Osteoblast (primary cell): ENCODE measurements at regions not wholly inside any gene's neighbourhood (a gene's known extent, or its start where the extent isn't known, plus 50 kb on each side); places are given as distances from the start of the nearest gene placed in this dataset.

ENCODE experiments used
- DNase-seq: peaks from one replicate; pipeline ENCODE4 v3.0.0; 2011; ENCODE audit warnings: low spot score, mixed read lengths; ENCODE audit not compliant: insufficient read length; ENCODE audit errors: missing footprints
- H2AFZ ChIP-seq: 2 replicates; pipeline ENCODE4 v1.6.0; 2011; ENCODE audit warnings: mild to moderate bottlenecking, low read length
- H3K27ac ChIP-seq: 2 replicates; pipeline ENCODE4 v1.5.1; 2011; ENCODE audit warnings: mild to moderate bottlenecking, low read depth, low read length, moderate library complexity
- H3K27me3 ChIP-seq: 2 replicates; pipeline ENCODE4 v1.6.0; 2012; ENCODE audit warnings: mild to moderate bottlenecking, control low read depth, inconsistent platforms, low read length, moderate library complexity; ENCODE audit not compliant: insufficient read depth
- H3K36me3 ChIP-seq: 2 replicates; pipeline ENCODE4 v1.5.1; 2011; ENCODE audit warnings: mild to moderate bottlenecking, low read length, control low read depth, moderate library complexity; ENCODE audit not compliant: insufficient read depth
- H3K4me1 ChIP-seq: 2 replicates; pipeline ENCODE4 v1.5.1; 2011; ENCODE audit warnings: mild to moderate bottlenecking, low read length, control low read depth, moderate library complexity; ENCODE audit not compliant: insufficient read depth
- H3K4me2 ChIP-seq: 2 replicates; pipeline ENCODE4 v1.6.0; 2011; ENCODE audit warnings: mild to moderate bottlenecking, low read length; ENCODE audit not compliant: insufficient read depth
- H3K4me3 ChIP-seq: fragments of 200-600 bp; sonication (generic); 3 replicates; pipeline ENCODE4 v1.5.1; 2012; ENCODE audit warnings: mild to moderate bottlenecking, low read length, inconsistent platforms; ENCODE audit not compliant: insufficient read depth
- H3K79me2 ChIP-seq: 2 replicates; pipeline ENCODE4 v1.6.0; 2012; ENCODE audit warnings: mild to moderate bottlenecking, low read length, control low read depth, inconsistent platforms; ENCODE audit not compliant: insufficient read depth
- H3K9me3 ChIP-seq: 2 replicates; pipeline ENCODE4 v1.5.1; 2011; ENCODE audit warnings: low read depth, low read length, control low read depth
- H4K20me1 ChIP-seq: 2 replicates; pipeline ENCODE4 v1.6.0; 2012; ENCODE audit warnings: mild to moderate bottlenecking, low read length, control low read depth; ENCODE audit not compliant: insufficient read depth
- TF ChIP-seq, protein P1 (sequence below): IDR thresholded peaks from 2 replicates; pipeline ENCODE4 v1.5.1; 2011; ENCODE audit warnings: mild to moderate bottlenecking, low read depth, low read length, moderate library complexity; ENCODE audit errors: extremely low read depth

DNA sequence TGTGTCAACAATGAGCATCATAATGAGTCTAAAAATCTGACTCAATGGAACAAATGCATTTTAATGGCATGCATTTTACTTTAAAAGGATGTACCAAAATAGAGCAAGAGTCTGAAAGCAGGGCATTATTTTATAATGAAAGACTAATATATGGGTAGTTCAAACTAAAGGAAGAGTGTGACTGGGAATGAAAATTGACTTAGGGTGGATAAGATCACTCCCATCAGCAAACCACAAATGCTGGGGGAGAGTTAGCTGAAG lies 114.7 kb downstream of the SOX4 start:
- Histone ChIP-seq H2AFZ (no peak overlapping the region), H3K36me3 (no peaks in the 10 kb centered on the region), H3K4me1 (no peaks in the 10 kb centered on the region), H3K9me3 (no peaks in the 10 kb centered on the region), H3K4me2 (no peak overlapping the region), H3K79me2 (no peaks in the 10 kb centered on the region), H4K20me1 (no peaks in the 10 kb centered on the region), H3K27me3 (no peaks in the 10 kb centered on the region), H3K4me3 (no peak overlapping the region), H3K27ac (no peak overlapping the region)
- no peak for DNase-seq
- TF ChIP-seq, protein P1, sequence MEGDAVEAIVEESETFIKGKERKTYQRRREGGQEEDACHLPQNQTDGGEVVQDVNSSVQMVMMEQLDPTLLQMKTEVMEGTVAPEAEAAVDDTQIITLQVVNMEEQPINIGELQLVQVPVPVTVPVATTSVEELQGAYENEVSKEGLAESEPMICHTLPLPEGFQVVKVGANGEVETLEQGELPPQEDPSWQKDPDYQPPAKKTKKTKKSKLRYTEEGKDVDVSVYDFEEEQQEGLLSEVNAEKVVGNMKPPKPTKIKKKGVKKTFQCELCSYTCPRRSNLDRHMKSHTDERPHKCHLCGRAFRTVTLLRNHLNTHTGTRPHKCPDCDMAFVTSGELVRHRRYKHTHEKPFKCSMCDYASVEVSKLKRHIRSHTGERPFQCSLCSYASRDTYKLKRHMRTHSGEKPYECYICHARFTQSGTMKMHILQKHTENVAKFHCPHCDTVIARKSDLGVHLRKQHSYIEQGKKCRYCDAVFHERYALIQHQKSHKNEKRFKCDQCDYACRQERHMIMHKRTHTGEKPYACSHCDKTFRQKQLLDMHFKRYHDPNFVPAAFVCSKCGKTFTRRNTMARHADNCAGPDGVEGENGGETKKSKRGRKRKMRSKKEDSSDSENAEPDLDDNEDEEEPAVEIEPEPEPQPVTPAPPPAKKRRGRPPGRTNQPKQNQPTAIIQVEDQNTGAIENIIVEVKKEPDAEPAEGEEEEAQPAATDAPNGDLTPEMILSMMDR: no peak

GRCh38 chr6:21710216-21710615 lies 116.7 kb downstream of the SOX4 start:
- Histone ChIP-seq H3K27ac (no peak overlapping the region), H3K9me3 (no peaks in the 10 kb centered on the region), H3K4me1 (no peaks in the 10 kb centered on the region), H3K36me3 (no peaks in the 10 kb centered on the region), H3K79me2 (no peaks in the 10 kb centered on the region), H3K4me3 (no peak overlapping the region), H4K20me1 (no peaks in the 10 kb centered on the region), H3K27me3 (no peaks in the 10 kb centered on the region), H2AFZ (no peak overlapping the region), H3K4me2 (no peak overlapping the region)
- TF ChIP-seq, protein P1: no peak
- no peak for DNase-seq

- H3K79me2 ChIP-seq: no peaks in the 10 kb centered on the region
- H4K20me1 ChIP-seq: no peaks in the 10 kb centered on the region
These were observed 117.5 kb downstream of the SOX4 start for GRCh38 chr6:21710908-21711627.

GRCh38 chr6:21712213-21712612 lies 118.7 kb downstream of the SOX4 start:
- Histone ChIP-seq H3K79me2 (no peaks in the 10 kb centered on the region), H2AFZ (no peak overlapping the region), H3K27ac (no peak overlapping the region), H3K4me3 (no peak overlapping the region), H4K20me1 (no peaks in the 10 kb centered on the region), H3K9me3 (no peaks in the 10 kb centered on the region), H3K27me3 (no peaks in the 10 kb centered on the region), H3K4me2 (no peak overlapping the region), H3K36me3 (no peaks in the 10 kb centered on the region), H3K4me1 (no peaks in the 10 kb centered on the region)
- no peak for DNase-seq
- TF ChIP-seq, protein P1: no peak

More at GRCh38 chr6:21710908-21711627, 117.5 kb downstream of the SOX4 start:
- DNase-seq: no peak
- Histone ChIP-seq H3K4me2 (no peak overlapping the region), H3K9me3 (no peaks in the 10 kb centered on the region), H3K27ac (no peak overlapping the region), H3K27me3 (no peaks in the 10 kb centered on the region), H3K4me3 (no peak overlapping the region), H3K4me1 (no peaks in the 10 kb centered on the region), H3K36me3 (no peaks in the 10 kb centered on the region), H2AFZ (no peak overlapping the region)
- TF ChIP-seq, protein P1: no peak
